Skeletal muscle cell (primary cell): ENCODE measurements at regions not wholly inside any gene's neighbourhood (a gene's known extent, or its start where the extent isn't known, plus 50 kb on each side); places are given as distances from the start of the nearest gene placed in this dataset.
"Not testable (repeated sequence)": the region's sequence is repeated elsewhere in the genome, so short reads cannot be mapped to it uniquely, and the experiment has no call there.

Source experiments
- DNase-seq: peaks from one replicate; pipeline ENCODE4 v3.0.0-alpha.2; 2010; ENCODE audit warnings: low read depth
- H3K4me3 ChIP-seq: 2 replicates; pipeline ENCODE4 v1.5.1; 2011; ENCODE audit warnings: low read depth, mild to moderate bottlenecking, control low read depth, low read length, moderate library complexity

DNA sequence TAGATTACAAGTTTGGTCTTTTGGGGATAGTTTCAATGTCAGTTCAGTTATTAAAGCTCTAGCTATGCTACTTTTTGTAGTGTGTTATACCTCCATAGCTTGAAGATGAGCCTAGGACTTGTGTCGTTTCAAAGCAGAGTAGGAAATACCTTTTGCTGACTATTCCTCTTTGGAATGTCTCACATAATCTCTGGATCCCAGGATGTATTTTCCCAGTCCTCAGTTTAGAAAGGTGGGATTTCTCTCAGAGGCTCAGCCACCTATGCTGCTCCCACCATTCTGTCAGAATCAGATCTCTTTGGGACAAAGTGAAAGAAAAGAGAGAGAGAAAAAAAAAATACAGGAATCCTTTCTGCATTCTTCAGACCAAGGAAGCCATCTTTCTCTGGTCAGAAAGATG lies 567.5 kb upstream of the IMPG1 start:
- no peak overlapping the region for H3K4me3 ChIP-seq
- DNase-seq = no peak

DNA sequence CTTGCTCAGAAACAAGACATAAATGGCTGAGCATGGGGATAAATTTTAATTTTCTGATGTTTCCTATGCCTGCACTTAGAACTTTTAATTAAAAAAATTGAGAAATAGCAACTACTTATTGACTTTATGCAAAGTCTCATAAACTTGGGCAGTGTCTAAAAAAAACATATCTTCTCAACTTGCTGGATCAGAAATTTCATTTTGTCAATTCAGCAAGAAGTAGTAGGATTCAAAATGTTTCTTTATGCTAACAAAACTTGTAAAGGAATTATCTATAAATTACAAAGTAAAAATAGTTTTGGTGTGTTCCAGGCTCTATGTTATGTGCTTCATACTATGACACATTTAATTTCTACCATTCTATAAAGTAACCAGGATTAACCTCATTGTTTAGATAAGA lies 562.2 kb upstream of the IMPG1 start:
- no peak overlapping the region for H3K4me3 ChIP-seq
- DNase-seq = no peak

DNA sequence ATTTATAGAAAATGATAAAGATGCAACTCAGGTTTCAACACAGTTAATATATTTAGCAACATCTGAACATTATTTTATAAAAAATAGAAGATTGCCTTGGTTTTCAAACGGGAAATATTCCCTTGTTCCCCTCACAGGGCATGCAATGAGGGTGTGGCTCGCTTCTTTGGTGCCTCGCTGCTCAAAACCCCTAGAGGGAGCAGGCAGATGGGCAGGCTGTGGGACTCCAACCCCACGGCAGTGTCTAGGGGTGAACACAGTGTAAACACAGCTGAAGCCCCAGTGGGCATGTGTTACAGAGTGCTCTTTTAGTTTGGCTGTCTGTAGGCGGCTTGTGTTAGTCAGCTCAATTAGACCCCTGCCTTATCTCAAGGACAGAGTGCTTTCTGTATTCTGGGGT lies 560.8 kb upstream of the IMPG1 start:
- H3K4me3 ChIP-seq = no peak overlapping the region
- no peak for DNase-seq

DNA sequence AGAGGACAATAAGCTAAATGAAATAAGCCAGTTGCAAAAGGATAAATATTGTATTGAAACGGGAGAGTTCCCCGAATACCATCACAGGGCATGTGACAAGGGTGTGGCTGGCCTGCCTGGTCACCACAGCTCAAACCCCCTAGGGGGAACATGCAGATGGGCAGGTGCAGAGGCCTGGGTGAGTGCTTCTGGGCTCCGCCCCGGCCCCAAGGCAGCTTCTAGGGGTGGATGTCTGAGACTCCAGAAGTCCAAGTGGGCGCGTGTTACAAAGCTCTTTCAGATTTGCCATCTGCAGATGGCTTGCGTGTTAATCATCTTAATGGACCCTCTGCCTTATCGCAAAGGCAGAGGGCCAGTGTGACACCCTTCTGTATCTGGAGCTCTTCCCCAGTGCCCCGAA lies 559.2 kb upstream of the IMPG1 start:
- DNase-seq = no peak
- H3K4me3 ChIP-seq = no peak overlapping the region

DNA sequence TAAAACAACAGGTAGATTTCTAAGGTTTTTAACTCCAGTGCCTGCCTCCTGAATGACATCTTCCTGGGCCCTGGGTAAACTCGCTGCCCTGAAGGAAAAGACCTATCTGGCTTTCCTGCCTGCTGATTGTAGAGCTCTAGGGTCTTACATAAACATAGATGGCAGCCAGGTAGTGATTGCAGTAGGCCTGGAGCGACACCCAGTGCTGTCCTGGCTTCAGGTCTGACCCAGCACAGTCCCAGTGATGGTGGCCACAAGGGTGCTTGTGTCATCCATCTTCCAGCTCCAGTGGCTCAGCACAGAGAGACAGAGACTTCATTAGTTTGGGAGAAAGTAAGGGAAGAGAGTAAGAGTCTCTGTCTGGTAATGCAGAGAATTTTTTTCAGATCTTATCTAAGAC lies 542.9 kb upstream of the IMPG1 start:
- no peak for DNase-seq
- no peak overlapping the region for H3K4me3 ChIP-seq

DNA sequence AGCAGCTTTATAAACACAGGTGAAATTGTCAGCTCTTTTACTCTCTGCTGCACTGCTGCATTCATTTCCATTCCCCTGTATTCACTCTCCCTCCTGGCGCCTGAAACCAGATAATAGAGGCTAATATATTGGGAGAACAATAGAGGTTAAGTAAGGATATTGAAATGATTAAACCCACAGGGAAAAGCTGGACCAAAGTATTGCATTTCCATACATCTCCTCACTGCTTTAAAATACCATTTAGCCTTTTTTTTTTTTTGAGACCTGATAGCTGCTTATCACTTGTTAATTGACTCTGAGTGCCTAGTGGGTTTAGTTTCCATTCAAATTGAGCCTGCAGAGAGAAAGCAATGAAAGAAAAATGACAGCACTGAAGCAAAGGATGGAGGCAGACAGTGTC lies 540.5 kb upstream of the IMPG1 start:
- DNase-seq = no peak
- no peak overlapping the region for H3K4me3 ChIP-seq

DNA sequence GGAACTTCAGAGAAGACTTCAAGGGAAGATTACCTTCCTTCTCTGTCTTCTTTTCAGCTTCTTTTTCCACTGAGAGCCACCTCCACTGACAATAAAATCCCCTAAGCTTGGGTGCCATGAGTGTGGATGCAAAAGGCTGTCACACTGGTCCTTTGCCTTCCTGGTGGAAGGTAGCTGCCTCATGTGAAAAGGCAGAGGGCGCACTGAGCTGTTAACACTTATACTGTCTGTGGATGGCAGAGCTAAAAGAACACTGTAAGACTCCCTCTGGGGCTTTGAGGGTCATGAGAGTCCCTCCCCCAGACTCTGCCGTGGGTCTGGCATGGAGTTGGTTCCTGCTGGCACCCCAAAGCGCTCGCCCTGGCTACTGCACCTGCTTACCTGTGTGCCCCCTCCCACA lies 536.7 kb upstream of the IMPG1 start:
- H3K4me3 ChIP-seq = no peak overlapping the region
- DNase-seq = no peak

DNA sequence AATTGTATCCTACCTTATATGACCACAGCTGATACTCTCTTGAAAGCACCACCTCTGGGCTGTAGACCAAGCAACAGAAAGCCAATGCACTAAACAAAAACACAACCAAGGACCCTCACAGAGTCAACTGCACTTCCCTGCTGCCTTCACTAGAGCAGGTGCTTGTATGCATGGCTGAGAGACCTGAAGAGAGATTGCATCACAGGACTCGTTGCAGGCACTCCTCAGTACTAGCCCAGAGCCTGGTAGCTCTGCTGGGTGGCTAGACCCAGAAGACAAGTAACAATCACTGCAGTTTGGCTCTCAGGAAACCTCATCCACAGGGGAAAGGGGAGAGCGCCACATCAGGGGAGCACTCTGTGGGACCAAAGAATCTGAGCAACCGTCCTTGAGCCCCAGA lies 521.6 kb upstream of the IMPG1 start:
- no peak overlapping the region for H3K4me3 ChIP-seq

DNA sequence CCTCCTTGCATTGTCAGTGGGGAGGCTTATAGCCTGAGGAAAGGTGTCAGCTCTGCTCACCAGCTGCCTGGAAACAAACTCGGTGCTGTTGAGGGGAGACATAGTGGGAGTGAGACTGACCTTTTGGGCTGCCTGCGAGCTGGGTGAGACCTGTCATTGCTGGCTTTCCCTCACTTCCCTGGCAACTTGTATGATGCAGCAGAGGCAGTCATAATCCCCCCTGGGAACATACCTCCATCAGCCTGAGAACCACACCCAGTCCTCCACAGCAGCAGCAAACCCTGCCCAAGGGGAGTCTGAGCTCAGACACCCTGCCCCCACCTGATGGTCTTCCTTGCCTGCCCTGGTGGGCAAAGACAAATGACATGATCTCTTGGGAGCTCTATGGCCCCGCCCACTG lies 521.2 kb upstream of the IMPG1 start:
- no peak for DNase-seq
- no peak overlapping the region for H3K4me3 ChIP-seq

More for the DNA sequence above, 521.6 kb upstream of the IMPG1 start:
- no peak for DNase-seq

DNA sequence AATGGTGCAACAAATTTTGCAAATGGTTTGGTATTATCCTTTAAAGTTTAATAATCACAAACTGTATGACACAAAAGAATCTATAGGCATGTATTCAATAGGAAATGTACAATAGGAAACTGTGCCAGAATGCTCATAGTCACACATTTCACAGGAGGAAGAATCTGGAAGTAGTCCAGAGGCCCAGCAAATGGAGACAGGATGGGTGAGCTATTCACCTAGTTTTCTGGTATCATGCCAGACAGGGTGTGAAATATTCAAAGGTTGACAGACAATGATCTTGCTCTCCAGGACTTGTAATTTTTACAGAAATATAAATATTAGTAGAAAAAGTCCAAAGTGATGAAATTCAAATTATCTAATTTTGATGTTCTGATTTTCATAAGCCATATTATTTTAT lies 520.1 kb upstream of the IMPG1 start:
- no peak for DNase-seq

DNA sequence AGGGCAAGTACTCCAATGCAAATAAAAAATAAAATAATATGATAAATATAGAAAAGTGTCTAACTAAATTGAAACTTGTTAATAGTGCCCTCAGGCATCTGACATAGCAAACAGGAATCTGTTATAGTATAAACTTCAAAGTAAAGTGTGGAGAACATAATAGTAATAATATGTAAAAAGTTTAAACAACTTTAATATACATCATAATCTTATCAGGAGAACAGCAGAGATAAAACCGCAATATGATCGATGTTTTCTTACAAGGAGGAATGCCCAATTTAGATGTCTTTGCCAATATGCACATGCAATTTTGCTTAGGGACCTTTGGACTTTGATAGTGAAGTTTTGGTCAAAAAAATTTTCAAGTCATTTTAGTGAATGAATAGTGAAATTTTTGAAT lies 514.8 kb upstream of the IMPG1 start:
- no peak overlapping the region for H3K4me3 ChIP-seq
- no peak for DNase-seq

More for the DNA sequence above, 520.1 kb upstream of the IMPG1 start:
- no peak overlapping the region for H3K4me3 ChIP-seq

DNA sequence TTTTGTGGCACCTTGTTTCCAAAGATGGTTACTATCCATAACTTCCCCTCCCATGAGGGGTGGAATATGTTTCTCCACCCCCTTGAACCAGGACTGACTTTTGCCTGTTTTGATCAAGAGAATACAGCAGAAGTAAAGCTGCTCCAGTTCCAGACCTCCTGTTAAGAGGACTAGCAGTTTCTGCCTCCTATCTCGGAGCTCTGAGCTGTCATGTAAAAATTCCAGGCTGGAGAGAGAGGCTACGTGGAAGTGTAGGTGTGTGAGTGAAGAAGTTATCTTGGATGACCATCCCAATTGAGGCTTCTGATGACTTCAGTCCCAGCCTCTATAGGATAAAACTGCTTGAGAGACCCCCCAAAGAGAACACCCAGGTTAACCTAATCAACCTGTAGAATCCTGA lies 511.7 kb upstream of the IMPG1 start:
- DNase-seq = no peak
- H3K4me3 ChIP-seq = no peak overlapping the region

DNA sequence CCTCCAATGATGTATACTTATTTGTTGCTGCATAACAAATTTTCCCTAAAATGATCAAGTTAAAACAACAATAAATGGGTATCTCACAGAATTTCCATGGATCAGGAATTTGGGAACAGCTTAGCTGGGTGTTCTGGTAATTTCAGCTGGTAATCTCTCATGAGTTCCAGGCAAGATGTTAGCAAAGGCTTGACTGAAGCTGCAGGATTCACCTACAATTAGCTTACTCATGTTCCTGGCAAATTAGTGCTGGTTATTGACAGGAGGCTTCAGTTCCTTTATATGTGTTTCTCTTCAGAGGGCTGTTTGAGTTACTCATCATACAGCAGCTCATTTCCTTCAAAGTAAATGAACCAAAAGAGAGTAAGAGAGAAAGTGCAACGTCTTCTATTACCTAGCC lies 506.3 kb upstream of the IMPG1 start:
- no peak overlapping the region for H3K4me3 ChIP-seq
- DNase-seq = no peak

DNA sequence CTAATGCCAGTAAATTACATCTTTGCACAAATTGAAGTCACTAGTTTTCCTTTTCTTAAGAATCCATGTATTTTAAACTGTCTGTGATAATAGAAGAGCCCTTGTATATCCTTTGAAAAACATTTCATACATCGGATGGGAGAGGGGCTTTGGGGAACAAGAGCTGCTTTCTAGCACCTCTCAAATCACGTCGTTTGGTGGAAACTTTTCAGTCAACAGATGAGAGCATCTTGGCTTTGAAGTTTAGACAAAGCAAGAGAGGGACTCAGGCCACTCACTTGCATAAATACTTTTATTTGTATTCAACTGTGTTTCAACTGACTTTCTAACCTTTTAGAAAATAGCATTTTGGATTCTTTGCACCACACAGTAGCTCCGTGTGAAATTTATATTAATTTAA lies 502.3 kb upstream of the IMPG1 start:
- DNase-seq = no peak
- H3K4me3 ChIP-seq = no peak overlapping the region

DNA sequence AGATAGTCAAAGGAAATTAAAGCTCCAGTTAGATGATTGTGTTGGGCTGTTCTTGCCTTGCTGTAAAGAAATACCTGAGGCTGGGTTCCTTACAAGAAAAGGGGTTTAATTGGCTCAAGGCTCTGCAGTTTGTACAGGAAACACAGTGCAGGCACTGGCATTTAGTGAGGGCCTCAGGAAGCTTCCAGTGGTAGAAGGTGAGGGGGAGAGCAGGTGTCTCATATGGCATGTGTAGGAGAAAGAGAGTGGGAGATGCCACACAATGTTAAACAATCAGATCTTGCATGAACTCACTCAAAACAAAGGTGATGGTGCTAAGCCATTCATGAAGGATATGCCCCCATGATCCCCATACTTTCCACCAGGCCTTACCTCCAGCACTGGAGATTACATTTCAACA lies 493.5 kb upstream of the IMPG1 start:
- H3K4me3 ChIP-seq = no peak overlapping the region
- no peak for DNase-seq

DNA sequence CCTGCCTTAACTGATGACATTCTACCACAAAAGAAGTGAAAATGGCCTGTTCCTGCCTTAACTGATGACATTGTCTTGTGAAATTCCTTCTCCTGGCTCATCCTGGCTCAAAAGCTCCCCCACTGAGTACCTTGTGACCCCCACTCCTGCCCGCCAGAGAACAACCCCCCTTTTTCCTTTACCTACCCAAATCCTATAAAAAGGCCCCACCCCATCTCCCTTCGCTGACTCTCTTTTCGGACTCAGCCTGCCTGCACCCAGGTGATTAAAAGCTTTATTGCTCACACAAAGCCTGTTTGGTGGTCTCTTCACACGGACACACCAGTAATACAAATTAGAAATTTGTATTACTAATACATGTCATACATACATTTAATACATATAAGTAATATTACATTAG lies 489.9 kb upstream of the IMPG1 start:
- H3K4me3 ChIP-seq, DNase-seq: not testable (repeated sequence)

DNA sequence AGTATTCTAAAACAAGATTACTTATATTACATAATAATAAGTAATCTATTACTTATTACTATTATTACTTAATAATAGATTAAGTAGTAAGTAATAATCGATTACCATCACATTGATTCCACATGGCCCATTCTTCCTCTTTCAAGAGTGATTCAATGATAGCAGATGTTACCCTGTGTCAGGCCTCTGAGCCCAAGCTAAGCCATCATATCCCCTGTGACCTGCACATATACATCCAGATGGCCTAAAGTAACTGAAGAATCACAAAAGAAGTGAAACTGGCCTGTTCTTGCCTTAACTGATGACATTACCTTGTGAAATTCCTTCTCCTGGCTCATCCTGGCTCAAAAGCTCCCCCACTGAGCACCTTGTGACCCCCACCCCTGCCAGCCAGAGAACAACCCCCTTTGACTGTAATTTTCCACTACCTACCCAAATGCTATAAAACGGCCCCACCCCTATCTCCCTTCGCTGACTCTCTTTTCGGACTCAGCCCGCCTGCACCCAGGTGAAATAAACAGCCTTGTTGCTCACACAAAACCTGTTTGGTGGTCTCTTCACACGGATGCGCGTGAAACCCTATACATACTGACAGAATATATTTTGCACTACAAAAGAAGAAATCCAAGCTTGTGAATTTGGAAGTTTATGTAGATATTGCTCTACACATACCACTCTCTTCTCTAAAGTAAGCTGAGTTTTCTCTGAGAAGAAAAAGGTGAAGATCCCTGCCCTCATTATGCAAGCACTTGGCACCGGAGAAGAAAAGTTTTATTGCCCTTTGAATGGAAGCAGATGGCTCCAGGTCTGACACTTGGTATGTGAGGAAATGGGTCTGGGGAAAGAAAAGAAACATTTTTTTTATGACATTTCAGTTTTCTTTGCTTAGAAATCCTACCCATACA lies 488.6 kb upstream of the IMPG1 start:
- H3K4me3 ChIP-seq, DNase-seq: not testable (repeated sequence)

DNA sequence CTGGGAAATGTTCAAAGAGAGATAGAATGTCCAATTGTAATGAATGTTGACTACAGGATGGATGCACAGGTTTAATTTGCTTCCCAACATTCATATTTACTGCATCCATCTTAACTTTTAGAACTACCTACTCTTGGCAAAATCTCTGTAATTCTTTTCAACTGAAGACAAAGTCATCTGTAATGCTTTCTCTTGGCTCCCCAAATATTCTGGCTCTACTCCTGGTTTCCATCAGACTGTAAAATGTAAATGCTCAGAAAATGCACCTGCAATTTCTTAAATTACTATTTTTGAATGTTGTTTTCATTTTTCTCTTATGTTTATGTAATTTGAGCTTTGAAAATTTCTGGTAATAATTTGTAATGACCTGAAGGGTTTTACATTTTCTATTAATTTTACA lies 480.8 kb upstream of the IMPG1 start:
- H3K4me3 ChIP-seq = no peak overlapping the region
- no peak for DNase-seq

DNA sequence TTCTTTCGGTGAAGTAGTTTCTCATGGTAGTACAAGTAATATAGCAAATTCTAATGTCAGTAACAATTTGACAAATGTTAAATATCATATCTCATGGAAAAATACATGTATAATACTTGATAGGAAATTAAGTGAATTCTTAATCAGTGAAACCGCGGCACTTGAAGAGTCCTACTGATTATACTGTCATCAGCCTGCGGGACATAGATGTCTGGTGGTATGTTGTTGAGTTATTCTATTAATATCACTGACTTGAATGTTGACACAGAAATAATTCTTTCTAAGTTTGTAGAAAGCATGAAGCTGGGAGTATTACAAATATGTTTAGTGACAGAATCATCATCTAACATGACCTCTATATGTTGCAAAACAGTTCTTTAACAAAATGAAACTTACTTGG lies 479.8 kb upstream of the IMPG1 start:
- no peak for DNase-seq
- H3K4me3 ChIP-seq = no peak overlapping the region

DNA sequence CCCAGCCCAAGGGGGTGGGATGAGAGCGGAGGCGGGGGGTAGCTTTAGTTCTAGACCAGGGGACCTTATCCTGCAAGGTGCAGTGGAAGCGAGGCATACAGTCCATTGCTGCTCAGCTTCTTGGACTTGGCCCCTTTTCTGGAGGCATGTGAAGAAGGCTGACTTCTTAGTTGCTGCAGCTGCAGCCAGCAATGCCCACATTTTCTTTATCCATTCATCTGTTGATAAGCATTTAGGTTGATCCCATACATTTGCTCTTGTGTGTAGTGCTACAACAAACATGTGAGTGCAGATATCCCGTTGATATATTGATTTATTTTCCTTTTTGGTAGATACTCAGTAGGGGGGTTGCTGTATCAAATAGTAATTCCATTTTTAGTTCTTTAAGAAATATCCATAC lies 461.2 kb upstream of the IMPG1 start:
- no peak overlapping the region for H3K4me3 ChIP-seq
- no peak for DNase-seq

DNA sequence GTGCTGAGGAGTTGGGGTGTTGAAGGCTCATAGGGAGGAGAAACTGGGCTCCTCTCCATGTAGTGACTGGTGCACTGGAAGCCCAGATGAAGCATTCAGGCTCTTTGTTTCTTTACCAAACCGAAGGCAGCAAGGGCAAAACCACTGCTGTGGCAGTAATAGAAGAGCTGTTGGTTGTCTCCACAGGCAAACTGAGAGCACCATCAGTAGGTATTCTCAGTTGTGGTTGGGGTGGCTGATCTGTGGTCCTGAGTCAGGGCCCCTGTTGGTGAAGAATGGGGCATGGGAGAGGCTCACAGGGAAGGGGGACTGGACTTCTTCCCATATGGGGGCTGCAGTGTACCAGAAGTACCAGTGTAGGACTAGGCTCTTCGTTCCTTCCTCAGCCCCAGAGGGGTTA lies 460.2 kb upstream of the IMPG1 start:
- H3K4me3 ChIP-seq = no peak overlapping the region
- no peak for DNase-seq

DNA sequence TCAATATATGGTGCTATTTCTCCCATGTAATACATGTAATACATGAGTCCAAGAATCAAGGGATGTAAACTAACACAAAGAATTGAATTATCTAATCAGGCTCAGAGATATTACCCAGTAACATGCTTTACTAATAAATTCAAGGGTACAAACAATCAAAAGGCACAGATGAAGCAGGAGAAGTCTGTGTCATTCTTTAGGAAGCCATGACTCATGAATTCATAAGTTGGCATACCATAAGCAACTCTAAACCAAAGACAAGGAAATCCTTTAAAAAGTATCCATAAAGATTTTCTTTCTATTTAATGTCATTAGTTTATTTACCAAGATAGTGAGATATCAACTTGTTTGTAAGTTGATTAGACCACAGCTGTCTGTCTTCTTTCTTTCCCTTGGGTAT lies 446.0 kb upstream of the IMPG1 start:
- DNase-seq = no peak
- no peak overlapping the region for H3K4me3 ChIP-seq
